ENCODE measurements at regions not wholly inside any gene's neighbourhood (a gene's known extent, or its start where the extent isn't known, plus 50 kb on each side); places are given as distances from the start of the nearest gene placed in this dataset.

- Histone ChIP-seq H3K36me3 (ENCODE audit: insufficient read depth, low read length) (no peaks in the 10 kb centered on the region), H3K4me1 (ENCODE audit: low read length) (no peaks in the 10 kb centered on the region), H3K79me2 (ENCODE audit: low read length) (no peaks in the 10 kb centered on the region), H3K9me2 (replicated peaks; ENCODE audit: insufficient read depth, low read length) (no peaks in the 10 kb centered on the region), H3K27me3 (ENCODE audit: low read length) (no peaks in the 10 kb centered on the region), H2AFZ (ENCODE audit: low read length) (no peak overlapping the region), H3K4me3 (ENCODE audit: low read length) (no peak overlapping the region), H3K4me2 (ENCODE audit: low read depth, low read length, poor library complexity, severe bottlenecking) (no peak overlapping the region), H3K9me3 (ENCODE audit: low read length) (no peaks in the 10 kb centered on the region; the same call in 1 of the 2 replicates), H4K20me1 (ENCODE audit: insufficient read depth, low read depth, low read length) (no peaks in the 10 kb centered on the region), H3K9ac (ENCODE audit: low read length) (no peak overlapping the region), H3K27ac (ENCODE audit: low read length) (no peak overlapping the region)
- no peak for DNase-seq
Measured at GRCh38 chr1:78760858-78761257, 111.2 kb downstream of the IFI44 start.

DNA sequence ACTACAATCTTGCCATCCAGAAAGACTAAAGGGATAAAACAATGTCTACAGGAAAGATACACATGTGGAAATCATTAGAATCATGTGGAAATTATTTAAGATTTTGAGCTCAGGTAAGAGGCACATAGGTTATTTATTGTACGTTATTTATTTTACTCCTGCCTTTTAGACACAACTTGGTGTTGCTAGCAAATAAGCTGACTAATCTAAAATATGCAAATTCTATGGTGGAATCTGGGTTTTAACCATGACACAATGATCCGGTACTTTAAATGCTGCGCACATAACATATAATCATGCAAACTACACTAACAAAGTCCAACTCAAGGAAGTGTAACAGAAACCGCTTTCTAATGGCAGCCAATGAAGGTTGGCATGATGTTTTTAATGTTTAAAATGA lies 112.5 kb downstream of the IFI44 start:
- DNase-seq, result no peak
- Histone ChIP-seq H2AFZ (ENCODE audit: low read length) (no peak overlapping the region), H3K4me2 (ENCODE audit: low read depth, low read length, poor library complexity, severe bottlenecking) (no peak overlapping the region), H3K27me3 (ENCODE audit: low read length) (no peaks in the 10 kb centered on the region), H3K9me3 (ENCODE audit: low read length) (no peaks in the 10 kb centered on the region), H3K79me2 (ENCODE audit: low read length) (no peaks in the 10 kb centered on the region), H3K4me3 (ENCODE audit: low read length) (no peak overlapping the region), H3K9me2 (replicated peaks; ENCODE audit: insufficient read depth, low read length) (no peaks in the 10 kb centered on the region), H3K36me3 (ENCODE audit: insufficient read depth, low read length) (no peaks in the 10 kb centered on the region), H3K27ac (ENCODE audit: low read length) (no peak overlapping the region), H4K20me1 (ENCODE audit: insufficient read depth, low read depth, low read length) (no peaks in the 10 kb centered on the region), H3K9ac (ENCODE audit: low read length) (no peak overlapping the region), H3K4me1 (ENCODE audit: low read length) (no peaks in the 10 kb centered on the region)

DNA sequence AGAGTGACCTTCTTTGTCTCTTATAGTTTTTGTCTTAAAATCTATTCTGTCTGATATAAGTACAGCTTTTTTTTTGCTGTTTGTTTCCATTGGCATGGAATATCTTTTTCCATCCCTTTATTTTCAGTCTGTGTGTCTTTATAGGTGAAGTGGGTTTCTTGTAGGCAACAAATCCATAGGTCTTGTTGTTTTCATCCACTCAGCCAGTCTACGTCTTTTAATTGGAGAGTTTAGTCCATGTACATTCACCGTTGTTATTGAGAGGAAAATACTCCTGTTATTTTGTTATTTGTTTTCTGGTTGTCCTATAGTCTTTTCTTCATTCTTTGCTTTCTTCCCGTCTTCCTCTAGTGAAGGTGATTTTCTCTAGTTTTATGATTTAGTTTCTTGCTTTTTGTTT lies 115.9 kb downstream of the IFI44 start:
- Histone ChIP-seq H3K4me3 (ENCODE audit: low read length) (no peak overlapping the region), H3K4me1 (ENCODE audit: low read length) (no peaks in the 10 kb centered on the region), H3K36me3 (ENCODE audit: insufficient read depth, low read length) (no peaks in the 10 kb centered on the region), H3K9me3 (ENCODE audit: low read length) (no peaks in the 10 kb centered on the region), H3K27ac (ENCODE audit: low read length) (no peak overlapping the region), H3K9ac (ENCODE audit: low read length) (no peak overlapping the region), H4K20me1 (ENCODE audit: insufficient read depth, low read depth, low read length) (no peaks in the 10 kb centered on the region), H3K9me2 (replicated peaks; ENCODE audit: insufficient read depth, low read length) (no peaks in the 10 kb centered on the region), H3K27me3 (ENCODE audit: low read length) (no peaks in the 10 kb centered on the region), H2AFZ (ENCODE audit: low read length) (no peak overlapping the region), H3K4me2 (ENCODE audit: low read depth, low read length, poor library complexity, severe bottlenecking) (no peak overlapping the region), H3K79me2 (ENCODE audit: low read length) (no peaks in the 10 kb centered on the region)
- no peak for DNase-seq

- H3K9me2 ChIP-seq (replicated peaks; ENCODE audit: insufficient read depth, low read length), result no peaks in the 10 kb centered on the region
- DNase-seq, result no peak
- H3K27ac ChIP-seq (ENCODE audit: low read length), result no peak overlapping the region
- no peak overlapping the region for H3K9ac ChIP-seq (ENCODE audit: low read length)
- H3K4me2 ChIP-seq (ENCODE audit: low read depth, low read length, poor library complexity, severe bottlenecking), result no peak overlapping the region
- H3K36me3 ChIP-seq (ENCODE audit: insufficient read depth, low read length), result no peaks in the 10 kb centered on the region
- H3K79me2 ChIP-seq (ENCODE audit: low read length), result no peaks in the 10 kb centered on the region
- H2AFZ ChIP-seq (ENCODE audit: low read length), result no peak overlapping the region
- H3K4me1 ChIP-seq (ENCODE audit: low read length), result no peaks in the 10 kb centered on the region
- no peaks in the 10 kb centered on the region for H3K9me3 ChIP-seq (ENCODE audit: low read length)
- H3K27me3 ChIP-seq (ENCODE audit: low read length), result no peaks in the 10 kb centered on the region
- no peak overlapping the region for H3K4me3 ChIP-seq (ENCODE audit: low read length)
- no peaks in the 10 kb centered on the region for H4K20me1 ChIP-seq (ENCODE audit: insufficient read depth, low read depth, low read length)
Measured at GRCh38 chr1:78779831-78780230, 130.2 kb downstream of the IFI44 start.

- Histone ChIP-seq H2AFZ (ENCODE audit: low read length) (no peak overlapping the region), H3K9ac (ENCODE audit: low read length) (no peak overlapping the region), H3K27ac (ENCODE audit: low read length) (no peak overlapping the region), H3K79me2 (ENCODE audit: low read length) (no peaks in the 10 kb centered on the region), H3K27me3 (ENCODE audit: low read length) (no peaks in the 10 kb centered on the region), H3K4me3 (ENCODE audit: low read length) (no peak overlapping the region), H3K9me3 (ENCODE audit: low read length) (peaks cover 7% of the 10 kb centered on the region), H4K20me1 (ENCODE audit: insufficient read depth, low read depth, low read length) (no peaks in the 10 kb centered on the region), H3K36me3 (ENCODE audit: insufficient read depth, low read length) (no peaks in the 10 kb centered on the region), H3K4me2 (ENCODE audit: low read depth, low read length, poor library complexity, severe bottlenecking) (no peak overlapping the region), H3K9me2 (replicated peaks; ENCODE audit: insufficient read depth, low read length) (no peaks in the 10 kb centered on the region), H3K4me1 (ENCODE audit: low read length) (no peaks in the 10 kb centered on the region)
- DNase-seq, result no peak
Measured at GRCh38 chr1:78787544-78787943, 137.9 kb downstream of the IFI44 start.

DNA sequence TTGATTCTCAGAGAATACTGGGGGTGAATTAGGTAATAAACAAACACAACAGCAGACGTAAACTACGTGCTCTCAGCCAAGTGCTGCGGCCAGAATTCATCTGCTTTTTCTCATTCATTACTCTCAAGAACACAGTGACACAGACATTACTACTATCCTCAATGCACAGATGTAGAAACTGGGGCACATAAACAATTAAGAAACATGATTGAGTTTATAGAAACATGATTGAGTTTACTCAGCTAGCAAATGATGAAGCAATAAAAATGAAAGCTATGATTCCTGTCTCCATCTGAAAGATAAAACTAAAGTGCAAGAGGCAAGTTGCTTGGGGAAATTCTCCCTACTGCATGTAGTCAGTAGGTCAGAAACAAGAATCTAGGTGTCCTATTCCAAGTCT lies 140.5 kb downstream of the IFI44 start:
- peaks cover 7% of the 10 kb centered on the region for H3K9me3 ChIP-seq (ENCODE audit: low read length)
- no peak overlapping the region for H2AFZ ChIP-seq (ENCODE audit: low read length)
- no peak for DNase-seq
- no peaks in the 10 kb centered on the region for H3K9me2 ChIP-seq (replicated peaks; ENCODE audit: insufficient read depth, low read length)
- H3K4me3 ChIP-seq (ENCODE audit: low read length), result no peak overlapping the region
- H3K27ac ChIP-seq (ENCODE audit: low read length), result no peak overlapping the region
- H3K27me3 ChIP-seq (ENCODE audit: low read length), result no peaks in the 10 kb centered on the region
- no peaks in the 10 kb centered on the region for H4K20me1 ChIP-seq (ENCODE audit: insufficient read depth, low read depth, low read length)
- no peak overlapping the region for H3K9ac ChIP-seq (ENCODE audit: low read length)
- no peaks in the 10 kb centered on the region for H3K79me2 ChIP-seq (ENCODE audit: low read length)
- no peaks in the 10 kb centered on the region for H3K36me3 ChIP-seq (ENCODE audit: insufficient read depth, low read length)
- no peaks in the 10 kb centered on the region for H3K4me1 ChIP-seq (ENCODE audit: low read length)
- H3K4me2 ChIP-seq (ENCODE audit: low read depth, low read length, poor library complexity, severe bottlenecking), result no peak overlapping the region

GRCh38 chr1:78792756-78793155 lies 143.1 kb downstream of the IFI44 start:
- Histone ChIP-seq H2AFZ (ENCODE audit: low read length) (no peak overlapping the region), H3K4me2 (ENCODE audit: low read depth, low read length, poor library complexity, severe bottlenecking) (no peak overlapping the region), H3K4me1 (ENCODE audit: low read length) (no peaks in the 10 kb centered on the region), H3K79me2 (ENCODE audit: low read length) (no peaks in the 10 kb centered on the region), H3K9ac (ENCODE audit: low read length) (no peak overlapping the region), H3K36me3 (ENCODE audit: insufficient read depth, low read length) (no peaks in the 10 kb centered on the region), H4K20me1 (ENCODE audit: insufficient read depth, low read depth, low read length) (no peaks in the 10 kb centered on the region), H3K27me3 (ENCODE audit: low read length) (no peaks in the 10 kb centered on the region), H3K9me2 (replicated peaks; ENCODE audit: insufficient read depth, low read length) (no peaks in the 10 kb centered on the region), H3K27ac (ENCODE audit: low read length) (no peak overlapping the region), H3K9me3 (ENCODE audit: low read length) (peaks cover 7% of the 10 kb centered on the region), H3K4me3 (ENCODE audit: low read length) (no peak overlapping the region)
- DNase-seq, result no peak

DNA sequence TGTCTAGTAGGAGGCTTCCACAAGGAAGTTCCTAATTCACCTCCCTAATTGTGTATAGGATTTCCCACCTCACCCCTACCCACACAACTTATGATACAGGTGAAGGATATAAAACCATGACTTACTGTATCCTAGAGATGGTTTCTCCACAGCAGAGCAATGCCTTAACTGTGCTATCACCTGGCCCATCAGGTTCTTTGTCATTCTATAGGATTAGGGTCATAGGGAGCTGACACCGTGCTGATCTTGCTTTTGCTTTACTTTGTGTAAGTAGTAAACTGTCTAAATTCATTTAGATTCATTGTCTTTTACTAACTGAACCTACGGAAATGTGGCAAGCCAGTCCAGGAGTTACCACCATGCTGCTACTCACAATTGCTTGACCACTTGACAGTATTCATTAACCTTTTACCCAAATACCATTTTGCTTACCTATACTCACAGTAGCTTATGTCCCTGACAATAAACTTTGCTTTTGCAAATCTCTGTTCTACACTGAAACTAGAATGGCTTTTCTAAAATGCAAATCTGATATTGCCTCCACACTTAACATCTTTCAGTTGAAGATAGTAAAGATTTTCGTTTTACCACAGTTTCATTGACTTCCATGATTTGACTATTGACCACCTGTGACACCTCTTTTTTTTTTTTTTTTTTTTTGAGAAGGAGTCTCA lies 147.6 kb downstream of the IFI44 start:
- Histone ChIP-seq H3K36me3 (ENCODE audit: insufficient read depth, low read length) (no peaks in the 10 kb centered on the region), H4K20me1 (ENCODE audit: insufficient read depth, low read depth, low read length) (no peaks in the 10 kb centered on the region), H3K27me3 (ENCODE audit: low read length) (no peaks in the 10 kb centered on the region), H2AFZ (ENCODE audit: low read length) (no peak overlapping the region), H3K4me1 (ENCODE audit: low read length) (no peaks in the 10 kb centered on the region), H3K27ac (ENCODE audit: low read length) (no peak overlapping the region), H3K4me2 (ENCODE audit: low read depth, low read length, poor library complexity, severe bottlenecking) (no peak overlapping the region), H3K4me3 (ENCODE audit: low read length) (no peak overlapping the region), H3K9me2 (replicated peaks; ENCODE audit: insufficient read depth, low read length) (no peaks in the 10 kb centered on the region), H3K9ac (ENCODE audit: low read length) (no peak overlapping the region), H3K9me3 (ENCODE audit: low read length) (no peaks in the 10 kb centered on the region), H3K79me2 (ENCODE audit: low read length) (no peaks in the 10 kb centered on the region)
- no peak for DNase-seq

GRCh38 chr1:78799926-78800325 lies 150.3 kb downstream of the IFI44 start:
- no peaks in the 10 kb centered on the region for H4K20me1 ChIP-seq (ENCODE audit: insufficient read depth, low read depth, low read length)
- H3K4me3 ChIP-seq (ENCODE audit: low read length), result no peak overlapping the region
- H3K79me2 ChIP-seq (ENCODE audit: low read length), result no peaks in the 10 kb centered on the region
- no peak overlapping the region for H3K27ac ChIP-seq (ENCODE audit: low read length)
- no peaks in the 10 kb centered on the region for H3K4me1 ChIP-seq (ENCODE audit: low read length)
- H3K9me2 ChIP-seq (replicated peaks; ENCODE audit: insufficient read depth, low read length), result no peaks in the 10 kb centered on the region
- H3K4me2 ChIP-seq (ENCODE audit: low read depth, low read length, poor library complexity, severe bottlenecking), result no peak overlapping the region
- H3K36me3 ChIP-seq (ENCODE audit: insufficient read depth, low read length), result no peaks in the 10 kb centered on the region
- no peaks in the 10 kb centered on the region for H3K9me3 ChIP-seq (ENCODE audit: low read length)
- no peaks in the 10 kb centered on the region for H3K27me3 ChIP-seq (ENCODE audit: low read length)
- DNase-seq, result no peak
- H2AFZ ChIP-seq (ENCODE audit: low read length), result no peak overlapping the region
- no peak overlapping the region for H3K9ac ChIP-seq (ENCODE audit: low read length)

All from Karpas-422 (cell line).